ENCODE measurements at regions not wholly inside any gene's neighbourhood (a gene's known extent, or its start where the extent isn't known, plus 50 kb on each side); places are given as distances from the start of the nearest gene placed in this dataset.

DNA sequence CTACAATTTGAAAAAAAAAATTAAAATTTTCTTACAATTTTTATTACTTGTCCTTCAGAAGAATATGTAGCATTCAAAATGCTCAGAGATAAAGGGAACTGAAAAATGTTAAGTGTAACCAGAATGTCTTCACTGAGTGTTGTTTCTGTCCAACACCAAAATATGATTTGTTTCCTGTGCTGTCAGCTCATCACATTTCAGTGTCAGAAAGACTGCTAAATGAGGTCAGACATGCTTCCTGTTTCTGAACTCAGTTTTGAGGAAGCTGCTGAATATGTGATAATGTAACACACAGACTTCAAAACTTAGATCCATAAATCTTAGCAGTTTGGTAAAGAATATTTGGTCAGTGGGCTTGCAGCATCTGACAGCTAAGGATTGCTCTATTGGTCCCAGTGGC lies 1849.7 kb downstream of the PCDH7 start:
- Histone ChIP-seq H3K79me2 (ENCODE audit: insufficient read depth, low read length) (no peaks in the 10 kb centered on the region), H2AFZ (ENCODE audit: low read length) (no peak overlapping the region), H3K18ac (ENCODE audit: insufficient read length, low read depth, low read length) (no peak overlapping the region), H2BK120ac (ENCODE audit: low read depth, low read length, poor library complexity, severe bottlenecking) (no peak overlapping the region), H3K9ac (ENCODE audit: extremely low read depth, insufficient read length, low read length) (no peak overlapping the region), H4K8ac (replicated peaks; ENCODE audit: insufficient read length, low read depth, low read length) (no peak overlapping the region), H2BK12ac (ENCODE audit: insufficient read length, low read depth, low read length) (no peak overlapping the region), H4K20me1 (ENCODE audit: control insufficient read depth, insufficient read depth, insufficient read length) (no peaks in the 10 kb centered on the region), H4K5ac (ENCODE audit: insufficient read length, low read depth, low read length) (no peak overlapping the region), H3K14ac (ENCODE audit: insufficient read depth, low read length) (no peak overlapping the region), H3T11ph (ENCODE audit: low read length) (no peak overlapping the region), H3K27me3 (ENCODE audit: insufficient read depth, low read length) (no peaks in the 10 kb centered on the region), H3K4me2 (ENCODE audit: insufficient read depth, insufficient read length, low read length) (no peak overlapping the region), H3K23ac (ENCODE audit: insufficient read length, low read depth, low read length) (no peak overlapping the region), H3K79me1 (ENCODE audit: insufficient read depth, low read depth, low read length, poor library complexity, severe bottlenecking) (no peaks in the 10 kb centered on the region), H3K4ac (ENCODE audit: low read depth, low read length) (no peak overlapping the region), H2AK5ac (ENCODE audit: insufficient read length, low read length) (no peak overlapping the region), H2BK15ac (ENCODE audit: low read depth, low read length) (no peak overlapping the region), H2BK5ac (ENCODE audit: insufficient read length, low read length) (no peak overlapping the region), H3K4me1 (ENCODE audit: insufficient read depth, low read length) (no peaks in the 10 kb centered on the region), H3K56ac (ENCODE audit: insufficient read length, low read depth, low read length) (no peak overlapping the region), H2BK20ac (ENCODE audit: low read depth, low read length, poor library complexity, severe bottlenecking) (no peak overlapping the region), H3K9me3 (ENCODE audit: control insufficient read depth, low read depth, low read length) (no peaks in the 10 kb centered on the region), H3K23me2 (ENCODE audit: insufficient read length, low read depth, low read length, poor library complexity, severe bottlenecking) (no peaks in the 10 kb centered on the region), H3K27ac (ENCODE audit: insufficient read length, low read depth, low read length) (no peak overlapping the region), H4K91ac (ENCODE audit: insufficient read length, low read depth, low read length) (no peak overlapping the region)
- Mint-ChIP-seq H3K36me3 (ENCODE audit: insufficient read depth in 1 of 3, low read depth in 3 of 3) (no peaks in the 10 kb centered on the region), H3K27me3 (ENCODE audit: low read depth) (no peaks in the 10 kb centered on the region), H3K27ac (no peak overlapping the region), H3K4me3 (no peak overlapping the region), H3K4me1 (no peaks in the 10 kb centered on the region), H3K9me3 (no peaks in the 10 kb centered on the region; a peak in 1 of 5 replicates)
- TF ChIP-seq, protein P1, sequence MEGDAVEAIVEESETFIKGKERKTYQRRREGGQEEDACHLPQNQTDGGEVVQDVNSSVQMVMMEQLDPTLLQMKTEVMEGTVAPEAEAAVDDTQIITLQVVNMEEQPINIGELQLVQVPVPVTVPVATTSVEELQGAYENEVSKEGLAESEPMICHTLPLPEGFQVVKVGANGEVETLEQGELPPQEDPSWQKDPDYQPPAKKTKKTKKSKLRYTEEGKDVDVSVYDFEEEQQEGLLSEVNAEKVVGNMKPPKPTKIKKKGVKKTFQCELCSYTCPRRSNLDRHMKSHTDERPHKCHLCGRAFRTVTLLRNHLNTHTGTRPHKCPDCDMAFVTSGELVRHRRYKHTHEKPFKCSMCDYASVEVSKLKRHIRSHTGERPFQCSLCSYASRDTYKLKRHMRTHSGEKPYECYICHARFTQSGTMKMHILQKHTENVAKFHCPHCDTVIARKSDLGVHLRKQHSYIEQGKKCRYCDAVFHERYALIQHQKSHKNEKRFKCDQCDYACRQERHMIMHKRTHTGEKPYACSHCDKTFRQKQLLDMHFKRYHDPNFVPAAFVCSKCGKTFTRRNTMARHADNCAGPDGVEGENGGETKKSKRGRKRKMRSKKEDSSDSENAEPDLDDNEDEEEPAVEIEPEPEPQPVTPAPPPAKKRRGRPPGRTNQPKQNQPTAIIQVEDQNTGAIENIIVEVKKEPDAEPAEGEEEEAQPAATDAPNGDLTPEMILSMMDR (conservative IDR thresholded peaks at IDR 0.05): no peak
- no peak for DNase-seq

Data from H9 (cell line).